Breast epithelium (tissue), 3 donors: ENCODE measurements at regions not wholly inside any gene's neighbourhood (a gene's known extent, or its start where the extent isn't known, plus 50 kb on each side); places are given as distances from the start of the nearest gene placed in this dataset.

Experiments
- CTCF ChIP-seq, 3 donors: fragments of 450-650 bp; IDR thresholded peaks; one replicate each; pipeline ENCODE4 v1.5.1; 2016 to 2017; ENCODE audit warnings: antibody characterized with exemption in 3 of 3, mild to moderate bottlenecking in 3 of 3, moderate library complexity in 3 of 3
- POLR2A ChIP-seq: fragments of 450-650 bp; IDR thresholded peaks from one replicate; pipeline ENCODE4 v1.6.1; 2016; ENCODE audit warnings: antibody characterized with exemption, mild to moderate bottlenecking, moderate library complexity

- no peak for TF ChIP-seq POLR2A
- TF ChIP-seq CTCF (IDR thresholded peaks at IDR 0.05), result no peak
Observed at GRCh38 chr2:34320056-34320455, 721.0 kb upstream of the FAM98A start.
